DMS79 (cell line): ENCODE measurements at regions not wholly inside any gene's neighbourhood (a gene's known extent, or its start where the extent isn't known, plus 50 kb on each side); places are given as distances from the start of the nearest gene placed in this dataset.
"Not testable (repeated sequence)": the region's sequence is repeated elsewhere in the genome, so short reads cannot be mapped to it uniquely, and the experiment has no call there.

Source experiments
- DNase-seq: peaks from one replicate; lab custom pipeline; 2025; lab: John Stamatoyannopoulos, UW

GRCh38 chr10:34015700-34016099, 681.2 kb upstream of the NRP1 start:
- DNase-seq = no peak

GRCh38 chr10:34013235-34013634, 678.8 kb upstream of the NRP1 start:
- no peak for DNase-seq

GRCh38 chr10:34010891-34011290, 676.4 kb upstream of the NRP1 start:
- no peak for DNase-seq

- DNase-seq = not testable (repeated sequence)
Measured at GRCh38 chr10:34010228-34010627, 675.8 kb upstream of the NRP1 start.

GRCh38 chr10:34008656-34009055, 674.2 kb upstream of the NRP1 start:
- DNase-seq = no peak

GRCh38 chr10:34006471-34006870, 672.0 kb upstream of the NRP1 start:
- DNase-seq = no peak

- DNase-seq = no peak
Measured at GRCh38 chr10:34003561-34003960, 669.1 kb upstream of the NRP1 start.

- DNase-seq = no peak
Measured at GRCh38 chr10:34002896-34003295, 668.4 kb upstream of the NRP1 start.

- no peak for DNase-seq
Measured at GRCh38 chr10:34001831-34002230, 667.4 kb upstream of the NRP1 start.

GRCh38 chr10:34001087-34001580, 666.7 kb upstream of the NRP1 start:
- no peak for DNase-seq

GRCh38 chr10:33993917-33994316, 659.5 kb upstream of the NRP1 start:
- DNase-seq = no peak

- no peak for DNase-seq
Measured at GRCh38 chr10:33991924-33992323, 657.5 kb upstream of the NRP1 start.

GRCh38 chr10:33986515-33986914, 652.0 kb upstream of the NRP1 start:
- no peak for DNase-seq

GRCh38 chr10:33986016-33986415, 651.5 kb upstream of the NRP1 start:
- no peak for DNase-seq

- DNase-seq = no peak
Measured at GRCh38 chr10:33982995-33983394, 648.5 kb upstream of the NRP1 start.

- no peak for DNase-seq
Measured at GRCh38 chr10:33981301-33981700, 646.8 kb upstream of the NRP1 start.

GRCh38 chr10:33979195-33979594, 644.7 kb upstream of the NRP1 start:
- no peak for DNase-seq

GRCh38 chr10:33975481-33975880, 641.0 kb upstream of the NRP1 start:
- DNase-seq = no peak

GRCh38 chr10:33974976-33975478, 640.6 kb upstream of the NRP1 start:
- DNase-seq = no peak

GRCh38 chr10:33968983-33969382, 634.5 kb upstream of the NRP1 start:
- no peak for DNase-seq

- DNase-seq = no peak
Measured at GRCh38 chr10:33967606-33968120, 633.2 kb upstream of the NRP1 start.

GRCh38 chr10:33966946-33967345, 632.5 kb upstream of the NRP1 start:
- no peak for DNase-seq

GRCh38 chr10:33965795-33966581, 631.5 kb upstream of the NRP1 start:
- DNase-seq = no peak

GRCh38 chr10:33963729-33964128, 629.3 kb upstream of the NRP1 start:
- DNase-seq = no peak
